Loucy (cell line): ENCODE measurements at regions not wholly inside any gene's neighbourhood (a gene's known extent, or its start where the extent isn't known, plus 50 kb on each side); places are given as distances from the start of the nearest gene placed in this dataset.

ENCODE experiments used
- CTCF ChIP-seq: fragments of 200-600 bp; sonication (generic); conservative IDR thresholded peaks from 2 replicates; pipeline ENCODE4 v1.5.1; 2014; ENCODE audit warnings: mild to moderate bottlenecking, antibody characterized with exemption, low read length
- EZH2phosphoT487 ChIP-seq: fragments of 200-600 bp; IDR thresholded peaks from 2 replicates; pipeline ENCODE4 v1.6.1; 2018; ENCODE audit warnings: antibody characterized with exemption, mild to moderate bottlenecking, moderate library complexity, borderline replicate concordance

- TF ChIP-seq CTCF (no peak), EZH2phosphoT487 (no peak)
These were observed 51.2 kb upstream of the LSM8 start for GRCh38 chr7:118132764-118133163.
